ENCODE measurements at regions not wholly inside any gene's neighbourhood (a gene's known extent, or its start where the extent isn't known, plus 50 kb on each side); places are given as distances from the start of the nearest gene placed in this dataset.

- TF ChIP-seq, protein P1, sequence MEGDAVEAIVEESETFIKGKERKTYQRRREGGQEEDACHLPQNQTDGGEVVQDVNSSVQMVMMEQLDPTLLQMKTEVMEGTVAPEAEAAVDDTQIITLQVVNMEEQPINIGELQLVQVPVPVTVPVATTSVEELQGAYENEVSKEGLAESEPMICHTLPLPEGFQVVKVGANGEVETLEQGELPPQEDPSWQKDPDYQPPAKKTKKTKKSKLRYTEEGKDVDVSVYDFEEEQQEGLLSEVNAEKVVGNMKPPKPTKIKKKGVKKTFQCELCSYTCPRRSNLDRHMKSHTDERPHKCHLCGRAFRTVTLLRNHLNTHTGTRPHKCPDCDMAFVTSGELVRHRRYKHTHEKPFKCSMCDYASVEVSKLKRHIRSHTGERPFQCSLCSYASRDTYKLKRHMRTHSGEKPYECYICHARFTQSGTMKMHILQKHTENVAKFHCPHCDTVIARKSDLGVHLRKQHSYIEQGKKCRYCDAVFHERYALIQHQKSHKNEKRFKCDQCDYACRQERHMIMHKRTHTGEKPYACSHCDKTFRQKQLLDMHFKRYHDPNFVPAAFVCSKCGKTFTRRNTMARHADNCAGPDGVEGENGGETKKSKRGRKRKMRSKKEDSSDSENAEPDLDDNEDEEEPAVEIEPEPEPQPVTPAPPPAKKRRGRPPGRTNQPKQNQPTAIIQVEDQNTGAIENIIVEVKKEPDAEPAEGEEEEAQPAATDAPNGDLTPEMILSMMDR (IDR thresholded peaks at IDR 0.05; ENCODE audit: extremely low read depth in 1 of 2, insufficient read depth in 1 of 2, low read depth in 1 of 2, low read length in 2 of 2): no peak
- no peak for TF ChIP-seq POLR2AphosphoS5 (IDR thresholded peaks at IDR 0.05; ENCODE audit: insufficient read depth, low read depth, low read length)
- no peak for TF ChIP-seq POLR2A (IDR thresholded peaks at IDR 0.05; ENCODE audit: low read depth, low read length)
- no peak for TF ChIP-seq EZH2 (IDR thresholded peaks at IDR 0.05; ENCODE audit: borderline replicate concordance, low read depth, low read length, severe bottlenecking)
- no peak for TF ChIP-seq MAX (IDR thresholded peaks at IDR 0.05; ENCODE audit: insufficient read depth, insufficient read length)
- TF ChIP-seq MYC (IDR thresholded peaks at IDR 0.05; ENCODE audit: low read depth, low read length): no peak
Observed at GRCh38 chr11:113547739-113548138, 72.5 kb upstream of the DRD2 start.

All from endothelial cell of umbilical vein (primary cell).